Caco-2 (cell line): ENCODE measurements at regions not wholly inside any gene's neighbourhood (a gene's known extent, or its start where the extent isn't known, plus 50 kb on each side); places are given as distances from the start of the nearest gene placed in this dataset.
A peak's percentile ranks its signal among the peaks of the same experiment; 100 is the strongest.

ENCODE experiments used
- BruUV-seq: library from RNA; stranded (reverse); fragments of 400-500 nt; replicated peaks from 2 replicates; lab custom pipeline; 2021; lab: Mats Ljungman, UMichigan
- CTCF ChIA-PET: fragments of 300-600 bp; sonication (Branson Sonifier 250); formaldehyde crosslinking; loops from one replicate; lab custom pipeline; 2022; ENCODE audit warnings: antibody characterized with exemption; lab: Charles Lee
- POLR2A ChIA-PET: fragments of 300-600 bp; sonication (Branson Sonifier 250); formaldehyde crosslinking; loops from one replicate; lab custom pipeline; 2022; ENCODE audit warnings: antibody characterized with exemption; lab: Charles Lee
- DNase-seq, 2 experiments: peaks; one replicate each; pipeline versions ENCODE4 v3.0.0 to v3.0.0-alpha.2; 2020 to 2022
- H3K27me3 ChIP-seq: replicated peaks from 2 replicates; pipeline ENCODE4 v1.6.0; 2011; ENCODE audit warnings: low read length; ENCODE audit not compliant: control insufficient read depth, insufficient read depth
- H3K36me3 ChIP-seq: 2 replicates; pipeline ENCODE4 v1.5.1; 2011; ENCODE audit warnings: low read length; ENCODE audit not compliant: control insufficient read depth, insufficient read depth
- H3K4me1 ChIP-seq: fragments of 250-450 bp; sonication (Bioruptor Pico); 2 replicates; pipeline ENCODE4 v1.5.1; 2020; ENCODE audit warnings: mild to moderate bottlenecking
- H3K4me3 ChIP-seq: 2 replicates; pipeline ENCODE4 v1.5.1; 2011; ENCODE audit warnings: low read depth, mild to moderate bottlenecking, control low read depth, low read length
- H3K9me3 ChIP-seq: fragments of 250-450 bp; sonication (Bioruptor Pico); 2 replicates; pipeline ENCODE4 v1.5.1; 2020; ENCODE audit warnings: mild to moderate bottlenecking, moderate library complexity
- H3K27ac Mint-ChIP-seq: one replicate; pipeline ENCODE4 v1.8.0; 2022; ENCODE audit warnings: mixed read lengths; ENCODE audit not compliant: unreplicated experiment
- H3K27me3 Mint-ChIP-seq: one replicate; pipeline ENCODE4 v1.8.0; 2022; ENCODE audit warnings: mixed read lengths; ENCODE audit not compliant: insufficient read depth, unreplicated experiment
- H3K36me3 Mint-ChIP-seq: one replicate; pipeline ENCODE4 v1.8.0; 2022; ENCODE audit warnings: mild to moderate bottlenecking, mixed read lengths; ENCODE audit not compliant: insufficient read depth, unreplicated experiment
- H3K4me1 Mint-ChIP-seq: one replicate; pipeline ENCODE4 v1.8.0; 2022; ENCODE audit warnings: low read depth, mixed read lengths; ENCODE audit not compliant: unreplicated experiment
- H3K4me3 Mint-ChIP-seq: one replicate; pipeline ENCODE4 v1.8.0; 2022; ENCODE audit warnings: mild to moderate bottlenecking, moderate library complexity, mixed read lengths; ENCODE audit not compliant: unreplicated experiment
- H3K9me3 Mint-ChIP-seq: one replicate; pipeline ENCODE4 v1.8.0; 2022; ENCODE audit warnings: mixed read lengths; ENCODE audit not compliant: unreplicated experiment
- intact Hi-C: fragments of 100-400 bp; cut with micrococcal nuclease; formaldehyde crosslinking; loops from one replicate; pipeline ENCODE4 v1.10.0; 2022; ENCODE audit not compliant: unreplicated experiment
- TF ChIP-seq, protein P1 (sequence below), 2 experiments: fragments of 200-600 bp in 1 of 2; IDR thresholded peaks; 1 replicate in 1 of 2; 2 replicates in 1 of 2; pipeline versions ENCODE4 v1.5.1 to v1.8.0; 2011 to 2022; ENCODE audit warnings: antibody characterized with exemption in 1 of 2, control low read depth in 1 of 2, inconsistent platforms in 1 of 2, low read depth in 1 of 2, low read length in 1 of 2, mild to moderate bottlenecking in 1 of 2, moderate library complexity in 1 of 2; ENCODE audit not compliant: insufficient read depth in 1 of 2, severe bottlenecking in 1 of 2, unreplicated experiment in 1 of 2

DNA sequence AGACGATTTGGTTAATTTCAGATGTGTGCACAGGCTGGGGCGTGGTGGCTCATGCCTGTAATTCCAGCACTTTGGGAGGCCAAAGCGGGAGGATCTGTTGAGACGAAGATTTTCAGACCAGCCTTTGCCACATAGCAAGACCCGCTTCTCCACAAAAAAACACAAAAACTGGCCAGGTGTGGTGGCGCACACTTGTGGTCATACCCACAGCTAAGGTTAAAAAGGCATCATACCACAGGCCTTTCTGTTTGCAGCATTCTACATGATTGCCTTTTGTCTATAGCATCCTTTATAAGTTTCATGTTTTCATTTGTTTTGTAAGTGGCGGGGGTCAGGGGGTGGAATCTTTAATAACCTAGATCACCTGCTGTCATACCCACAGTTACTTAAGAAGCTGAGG lies 239.9 kb upstream of the NOX3 start:
- TF ChIP-seq, protein P1, sequence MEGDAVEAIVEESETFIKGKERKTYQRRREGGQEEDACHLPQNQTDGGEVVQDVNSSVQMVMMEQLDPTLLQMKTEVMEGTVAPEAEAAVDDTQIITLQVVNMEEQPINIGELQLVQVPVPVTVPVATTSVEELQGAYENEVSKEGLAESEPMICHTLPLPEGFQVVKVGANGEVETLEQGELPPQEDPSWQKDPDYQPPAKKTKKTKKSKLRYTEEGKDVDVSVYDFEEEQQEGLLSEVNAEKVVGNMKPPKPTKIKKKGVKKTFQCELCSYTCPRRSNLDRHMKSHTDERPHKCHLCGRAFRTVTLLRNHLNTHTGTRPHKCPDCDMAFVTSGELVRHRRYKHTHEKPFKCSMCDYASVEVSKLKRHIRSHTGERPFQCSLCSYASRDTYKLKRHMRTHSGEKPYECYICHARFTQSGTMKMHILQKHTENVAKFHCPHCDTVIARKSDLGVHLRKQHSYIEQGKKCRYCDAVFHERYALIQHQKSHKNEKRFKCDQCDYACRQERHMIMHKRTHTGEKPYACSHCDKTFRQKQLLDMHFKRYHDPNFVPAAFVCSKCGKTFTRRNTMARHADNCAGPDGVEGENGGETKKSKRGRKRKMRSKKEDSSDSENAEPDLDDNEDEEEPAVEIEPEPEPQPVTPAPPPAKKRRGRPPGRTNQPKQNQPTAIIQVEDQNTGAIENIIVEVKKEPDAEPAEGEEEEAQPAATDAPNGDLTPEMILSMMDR (IDR thresholded peaks at IDR 0.05; ENCODE audit: insufficient read depth in 1 of 2, low read depth in 1 of 2, low read length in 1 of 2, severe bottlenecking in 1 of 2, unreplicated experiment in 1 of 2) = no peak
- no peaks in the 10 kb centered on the region for H3K27me3 ChIP-seq
- ChIA-PET POLR2A (no interaction called here), CTCF (no interaction called here)
- peaks cover 16% of the 10 kb centered on the region for H3K4me1 ChIP-seq
- no peak overlapping the region for H3K4me3 ChIP-seq
- H3K27ac Mint-ChIP-seq = no peak overlapping the region
- H3K27me3 Mint-ChIP-seq = no peaks in the 10 kb centered on the region
- H3K36me3 ChIP-seq = no peaks in the 10 kb centered on the region
- H3K4me1 Mint-ChIP-seq = no peaks in the 10 kb centered on the region
- no peaks in the 10 kb centered on the region for H3K9me3 ChIP-seq
- H3K36me3 Mint-ChIP-seq = no peaks in the 10 kb centered on the region
- H3K9me3 Mint-ChIP-seq = no peaks in the 10 kb centered on the region
- intact Hi-C loops = no loop called here
- H3K4me3 Mint-ChIP-seq = no peak overlapping the region
- BruUV-seq = no TSS peak
- no peak for DNase-seq

DNA sequence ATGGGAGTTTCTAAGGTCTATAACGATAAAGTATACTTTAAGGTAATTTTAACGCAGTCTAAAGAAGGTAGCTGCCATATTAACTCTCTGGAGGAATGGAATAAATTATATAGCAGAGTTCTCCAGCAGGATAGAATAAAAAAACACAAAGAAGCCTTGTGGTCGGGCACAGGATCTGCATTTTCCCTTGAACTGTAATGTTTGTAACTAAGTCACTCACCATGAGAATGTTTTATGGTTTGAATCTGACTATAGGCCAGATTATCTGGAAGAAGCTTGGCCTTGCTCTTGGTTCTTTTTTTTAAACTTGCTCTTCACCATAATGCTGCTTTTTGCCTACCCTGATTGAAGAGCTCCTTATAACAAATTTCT lies 238.8 kb upstream of the NOX3 start:
- CTCF ChIA-PET = no interaction called here
- TF ChIP-seq, protein P1 (IDR thresholded peaks at IDR 0.05; ENCODE audit: insufficient read depth in 1 of 2, low read depth in 1 of 2, low read length in 1 of 2, severe bottlenecking in 1 of 2, unreplicated experiment in 1 of 2) = no peak
- no peak for DNase-seq

DNA sequence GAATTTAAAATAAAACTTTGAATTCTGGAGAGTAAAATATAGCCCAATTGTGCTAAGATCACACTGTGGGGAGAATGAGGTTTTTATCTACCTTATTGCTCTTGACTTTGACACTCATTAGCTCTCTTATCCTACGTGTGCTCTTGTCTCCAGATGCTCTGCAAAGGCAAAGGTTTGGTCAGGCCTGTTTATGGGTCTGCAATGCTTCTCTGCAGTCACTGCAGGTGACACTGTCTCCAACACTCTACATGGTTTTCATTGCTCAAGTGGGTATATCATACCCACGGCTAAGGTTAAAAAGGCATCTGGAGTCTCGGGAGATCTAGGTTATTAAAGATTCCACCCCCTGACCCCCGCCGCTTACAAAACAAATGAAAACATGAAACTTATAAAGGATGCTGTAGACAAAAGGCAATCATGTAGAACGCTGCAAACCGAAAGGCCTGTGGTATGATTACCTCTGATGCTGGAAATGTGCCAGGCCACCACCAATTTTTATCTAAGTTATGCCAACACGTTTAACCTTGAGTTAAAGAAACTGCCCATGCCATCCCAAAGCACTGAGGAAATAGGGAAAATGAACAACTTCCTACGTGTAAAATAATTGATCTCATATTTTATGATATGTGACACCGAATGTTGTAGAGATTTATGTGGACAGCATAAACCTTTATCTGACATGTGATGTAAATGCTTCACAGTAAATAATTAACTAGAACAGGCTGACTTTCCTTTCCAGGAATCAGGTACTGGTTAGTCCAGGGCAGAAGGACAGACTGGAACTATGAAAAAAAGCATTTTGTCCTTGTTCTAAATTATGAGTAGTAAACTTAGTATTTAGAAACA lies 238.2 kb upstream of the NOX3 start:
- Mint-ChIP-seq H3K9me3 (no peaks in the 10 kb centered on the region), H3K27me3 (no peaks in the 10 kb centered on the region), H3K4me3 (no peak overlapping the region), H3K36me3 (no peaks in the 10 kb centered on the region), H3K4me1 (no peaks in the 10 kb centered on the region), H3K27ac (no peak overlapping the region)
- CTCF ChIA-PET = no interaction called here
- H3K27me3 ChIP-seq = no peaks in the 10 kb centered on the region
- TF ChIP-seq, protein P1 (IDR thresholded peaks at IDR 0.05; ENCODE audit: insufficient read depth in 1 of 2, low read depth in 1 of 2, low read length in 1 of 2, severe bottlenecking in 1 of 2, unreplicated experiment in 1 of 2) = no peak
- POLR2A ChIA-PET = no interaction called here
- intact Hi-C loops = no loop called here
- H3K4me1 ChIP-seq = peaks cover 16% of the 10 kb centered on the region
- H3K36me3 ChIP-seq = no peaks in the 10 kb centered on the region
- H3K4me3 ChIP-seq = no peak overlapping the region
- H3K9me3 ChIP-seq = no peaks in the 10 kb centered on the region
- DNase-seq = peak in 1 of 2 experiments; percentile 6
- BruUV-seq = no TSS peak

More for the DNA sequence above, 238.8 kb upstream of the NOX3 start:
- Mint-ChIP-seq H3K36me3 (no peaks in the 10 kb centered on the region), H3K27ac (no peak overlapping the region), H3K9me3 (no peaks in the 10 kb centered on the region), H3K4me3 (no peak overlapping the region), H3K27me3 (no peaks in the 10 kb centered on the region), H3K4me1 (no peaks in the 10 kb centered on the region)
- Histone ChIP-seq H3K36me3 (no peaks in the 10 kb centered on the region), H3K4me1 (peaks cover 16% of the 10 kb centered on the region), H3K4me3 (no peak overlapping the region), H3K27me3 (no peaks in the 10 kb centered on the region), H3K9me3 (no peaks in the 10 kb centered on the region)
- intact Hi-C loops = no loop called here
- POLR2A ChIA-PET = no interaction called here
- BruUV-seq = no TSS peak
